Skin of body (tissue), 1 donor: ENCODE measurements at regions not wholly inside any gene's neighbourhood (a gene's known extent, or its start where the extent isn't known, plus 50 kb on each side); places are given as distances from the start of the nearest gene placed in this dataset.
"Not testable (repeated sequence)": the region's sequence is repeated elsewhere in the genome, so short reads cannot be mapped to it uniquely, and the experiment has no call there.

ENCODE experiments used
- DNase-seq: peaks from one replicate; lab custom pipeline; 2025; lab: John Stamatoyannopoulos, UW

- DNase-seq: no peak
Observed at GRCh38 chr11:37370817-37371216, 772.8 kb upstream of the RAG2 start.

GRCh38 chr11:37364246-37364839 is 766.3 kb upstream of the RAG2 start:
- no peak for DNase-seq

- DNase-seq: no peak
Observed at GRCh38 chr11:37353192-37353591, 755.2 kb upstream of the RAG2 start.

- no peak for DNase-seq
Observed at GRCh38 chr11:37352485-37352884, 754.4 kb upstream of the RAG2 start.

- DNase-seq: no peak
Observed at GRCh38 chr11:37343290-37343689, 745.3 kb upstream of the RAG2 start.

GRCh38 chr11:37336401-37336800 is 738.4 kb upstream of the RAG2 start:
- DNase-seq: peak; percentile 20

- DNase-seq: no peak
Observed at GRCh38 chr11:37333345-37333744, 735.3 kb upstream of the RAG2 start.

GRCh38 chr11:37323843-37324242 is 725.8 kb upstream of the RAG2 start:
- DNase-seq: no peak

GRCh38 chr11:37322333-37323194 is 724.5 kb upstream of the RAG2 start:
- DNase-seq: no peak

- no peak for DNase-seq
Observed at GRCh38 chr11:37320921-37321320, 722.9 kb upstream of the RAG2 start.

GRCh38 chr11:37317803-37318202 is 719.8 kb upstream of the RAG2 start:
- no peak for DNase-seq

GRCh38 chr11:37313266-37313665 is 715.2 kb upstream of the RAG2 start:
- DNase-seq: no peak

- no peak for DNase-seq
Observed at GRCh38 chr11:37306563-37306962, 708.5 kb upstream of the RAG2 start.

- not testable (repeated sequence) for DNase-seq
Observed at GRCh38 chr11:37301405-37301804, 703.4 kb upstream of the RAG2 start.

GRCh38 chr11:37298173-37298572 is 700.1 kb upstream of the RAG2 start:
- no peak for DNase-seq

- DNase-seq: no peak
Observed at GRCh38 chr11:37286890-37287289, 688.9 kb upstream of the RAG2 start.

GRCh38 chr11:37282367-37282766 is 684.3 kb upstream of the RAG2 start:
- DNase-seq: no peak

- DNase-seq: no peak
Observed at GRCh38 chr11:37280200-37280599, 682.2 kb upstream of the RAG2 start.

- no peak for DNase-seq
Observed at GRCh38 chr11:37277896-37278465, 679.9 kb upstream of the RAG2 start.

- DNase-seq: no peak
Observed at GRCh38 chr11:37264783-37265182, 666.7 kb upstream of the RAG2 start.

- DNase-seq: no peak
Observed at GRCh38 chr11:37264060-37264459, 666.0 kb upstream of the RAG2 start.

- not testable (repeated sequence) for DNase-seq
Observed at GRCh38 chr11:37263467-37263866, 665.4 kb upstream of the RAG2 start.

- DNase-seq: no peak
Observed at GRCh38 chr11:37259734-37260133, 661.7 kb upstream of the RAG2 start.
